Activated B cell treated with CpG ODN at 0.5 μM for 24 hours (primary cell): ENCODE measurements at regions not wholly inside any gene's neighbourhood (a gene's known extent, or its start where the extent isn't known, plus 50 kb on each side); places are given as distances from the start of the nearest gene placed in this dataset.

Experiments
- ATAC-seq: fragments of 200-7000 bp; cut with Tn5 transposase; one replicate; pipeline ENCODE4 v1.10.0; 2021; ENCODE audit warnings: low read depth, mild to moderate bottlenecking, moderate library complexity
- CTCF ChIA-PET: fragments of 350-600 bp; sonication (Branson Sonifier 250); formaldehyde crosslinking; loops from one replicate; lab custom pipeline; 2021; ENCODE audit warnings: antibody characterized with exemption; lab: Charles Lee
- POLR2A ChIA-PET: fragments of 350-600 bp; sonication (Branson Sonifier 250); formaldehyde crosslinking; loops from one replicate; lab custom pipeline; 2021; ENCODE audit warnings: antibody characterized with exemption; lab: Charles Lee
- DNase-seq: peaks from one replicate; pipeline ENCODE4 v3.0.0; 2022
- H3K27ac Mint-ChIP-seq: one replicate; pipeline ENCODE4 v1.8.0; 2020; ENCODE audit warnings: mixed read lengths
- H3K27me3 Mint-ChIP-seq: one replicate; pipeline ENCODE4 v1.8.0; 2021; ENCODE audit warnings: mixed read lengths
- H3K36me3 Mint-ChIP-seq: one replicate; pipeline ENCODE4 v1.8.0; 2021; ENCODE audit warnings: low read depth, mixed read lengths
- H3K4me1 Mint-ChIP-seq: one replicate; pipeline ENCODE4 v1.8.0; 2021; ENCODE audit warnings: mixed read lengths
- H3K4me3 Mint-ChIP-seq: one replicate; pipeline ENCODE4 v1.8.0; 2020; ENCODE audit warnings: mild to moderate bottlenecking, mixed read lengths
- H3K9me3 Mint-ChIP-seq: one replicate; pipeline ENCODE4 v1.8.0; 2020; ENCODE audit warnings: mixed read lengths
- intact Hi-C: fragments of 100-400 bp; cut with micrococcal nuclease; formaldehyde crosslinking; loops from one replicate; pipeline ENCODE4 v1.15.1; 2024
- TF ChIP-seq, protein P1 (sequence below): fragments of 200-600 bp; IDR thresholded peaks from one replicate; pipeline ENCODE4 v1.8.0; 2022; ENCODE audit warnings: antibody characterized with exemption, mild to moderate bottlenecking

DNA sequence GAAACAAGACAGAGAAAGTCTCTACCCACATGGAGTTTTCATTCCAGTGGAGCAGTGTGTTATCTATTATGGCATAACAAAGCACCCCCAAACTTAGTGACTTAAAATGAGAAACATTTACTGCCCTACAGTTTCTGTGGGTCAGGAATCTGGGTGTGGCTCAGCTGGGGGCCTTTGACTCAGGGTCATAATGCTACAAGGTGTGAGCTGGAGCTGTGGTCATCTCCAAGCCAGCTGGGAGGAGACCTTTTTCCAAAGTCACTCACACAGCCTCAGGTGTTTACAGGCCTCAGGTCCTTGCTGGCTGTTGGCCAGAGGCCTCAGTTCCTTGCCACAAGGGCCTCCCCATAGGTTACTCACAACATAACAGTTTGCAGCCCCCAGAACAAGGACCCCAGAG, 169.2 kb downstream of the ETAA1 start:
- Mint-ChIP-seq H3K27me3 (no peaks in the 10 kb centered on the region), H3K4me3 (no peak overlapping the region), H3K9me3 (no peaks in the 10 kb centered on the region), H3K4me1 (no peaks in the 10 kb centered on the region), H3K36me3 (no peaks in the 10 kb centered on the region), H3K27ac (no peak overlapping the region)
- intact Hi-C loops: no loop called here
- CTCF ChIA-PET: no interaction called here
- POLR2A ChIA-PET: no interaction called here
- TF ChIP-seq, protein P1, sequence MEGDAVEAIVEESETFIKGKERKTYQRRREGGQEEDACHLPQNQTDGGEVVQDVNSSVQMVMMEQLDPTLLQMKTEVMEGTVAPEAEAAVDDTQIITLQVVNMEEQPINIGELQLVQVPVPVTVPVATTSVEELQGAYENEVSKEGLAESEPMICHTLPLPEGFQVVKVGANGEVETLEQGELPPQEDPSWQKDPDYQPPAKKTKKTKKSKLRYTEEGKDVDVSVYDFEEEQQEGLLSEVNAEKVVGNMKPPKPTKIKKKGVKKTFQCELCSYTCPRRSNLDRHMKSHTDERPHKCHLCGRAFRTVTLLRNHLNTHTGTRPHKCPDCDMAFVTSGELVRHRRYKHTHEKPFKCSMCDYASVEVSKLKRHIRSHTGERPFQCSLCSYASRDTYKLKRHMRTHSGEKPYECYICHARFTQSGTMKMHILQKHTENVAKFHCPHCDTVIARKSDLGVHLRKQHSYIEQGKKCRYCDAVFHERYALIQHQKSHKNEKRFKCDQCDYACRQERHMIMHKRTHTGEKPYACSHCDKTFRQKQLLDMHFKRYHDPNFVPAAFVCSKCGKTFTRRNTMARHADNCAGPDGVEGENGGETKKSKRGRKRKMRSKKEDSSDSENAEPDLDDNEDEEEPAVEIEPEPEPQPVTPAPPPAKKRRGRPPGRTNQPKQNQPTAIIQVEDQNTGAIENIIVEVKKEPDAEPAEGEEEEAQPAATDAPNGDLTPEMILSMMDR: no peak
- DNase-seq: no peak
- ATAC-seq: no peak

DNA sequence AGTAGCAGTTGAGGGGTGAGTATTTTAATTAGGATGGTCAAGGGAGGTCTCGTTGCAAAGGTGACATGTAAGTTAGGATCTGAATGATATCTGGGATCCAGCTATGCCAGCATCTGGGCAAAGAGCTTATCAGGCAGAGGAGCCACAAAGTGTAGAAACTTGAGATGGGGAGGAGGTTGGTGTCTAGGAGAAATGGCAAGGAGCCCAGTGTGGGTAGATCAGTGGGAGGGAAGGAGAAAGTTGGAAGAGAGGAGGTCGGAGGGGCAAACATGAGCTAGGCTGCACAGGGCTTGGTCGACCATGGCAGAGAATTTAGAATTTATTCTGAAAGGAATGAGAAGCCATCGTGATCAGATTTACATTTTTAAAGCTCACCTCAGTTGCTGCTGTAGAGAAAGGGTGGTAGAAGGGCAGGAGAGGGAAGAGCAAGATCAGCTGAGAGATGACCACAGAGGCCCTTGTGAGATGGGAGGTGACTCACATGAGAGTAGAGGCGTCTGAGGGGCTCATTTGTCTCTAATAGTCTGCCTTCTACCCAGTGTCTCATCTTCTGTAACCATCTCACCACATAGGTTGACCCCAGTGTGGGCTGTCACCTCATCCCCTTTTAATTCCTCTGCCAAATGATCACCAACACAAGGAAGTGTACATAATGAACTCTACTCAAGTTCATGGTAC, 170.0 kb downstream of the ETAA1 start:
- intact Hi-C loops: no loop called here
- ChIA-PET CTCF (no interaction called here), POLR2A (no interaction called here)
- ATAC-seq: no peak
- no peak overlapping the region for H3K4me3 Mint-ChIP-seq
- DNase-seq: no peak
- H3K27ac Mint-ChIP-seq: no peak overlapping the region
- H3K9me3 Mint-ChIP-seq: no peaks in the 10 kb centered on the region
- TF ChIP-seq, protein P1: no peak
- no peaks in the 10 kb centered on the region for H3K4me1 Mint-ChIP-seq
- H3K36me3 Mint-ChIP-seq: no peaks in the 10 kb centered on the region
- no peaks in the 10 kb centered on the region for H3K27me3 Mint-ChIP-seq

DNA sequence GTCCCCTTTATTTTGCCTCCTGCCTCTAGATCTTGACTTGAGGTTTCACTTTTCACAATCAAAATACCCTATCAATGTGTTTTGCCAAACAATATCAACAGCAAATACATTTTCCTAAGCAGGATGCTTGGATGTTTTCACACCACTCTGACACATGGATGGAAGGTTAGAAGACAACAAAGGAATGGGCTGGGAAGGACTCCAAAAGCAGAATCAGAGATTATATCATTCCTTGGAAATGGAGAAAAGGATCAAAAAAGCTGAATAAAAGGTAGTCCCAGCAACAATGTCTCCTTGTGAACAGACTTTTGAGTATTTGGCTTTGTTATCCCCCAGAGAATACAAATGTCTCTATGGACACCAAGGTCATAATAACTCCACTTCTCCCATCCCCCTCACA, 170.8 kb downstream of the ETAA1 start:
- intact Hi-C loops: no loop called here
- TF ChIP-seq, protein P1: no peak
- H3K4me3 Mint-ChIP-seq: no peak overlapping the region
- ChIA-PET POLR2A (no interaction called here), CTCF (no interaction called here)
- no peak for ATAC-seq
- no peaks in the 10 kb centered on the region for H3K4me1 Mint-ChIP-seq
- no peaks in the 10 kb centered on the region for H3K9me3 Mint-ChIP-seq
- no peak overlapping the region for H3K27ac Mint-ChIP-seq
- no peaks in the 10 kb centered on the region for H3K27me3 Mint-ChIP-seq
- H3K36me3 Mint-ChIP-seq: no peaks in the 10 kb centered on the region
- DNase-seq: no peak

GRCh38 chr2:67570611-67571010, 173.5 kb downstream of the ETAA1 start:
- intact Hi-C loops: no loop called here
- no peak for ATAC-seq
- DNase-seq: no peak
- Mint-ChIP-seq H3K9me3 (no peaks in the 10 kb centered on the region), H3K4me1 (no peaks in the 10 kb centered on the region), H3K36me3 (no peaks in the 10 kb centered on the region), H3K27me3 (no peaks in the 10 kb centered on the region), H3K27ac (no peak overlapping the region), H3K4me3 (no peak overlapping the region)
- CTCF ChIA-PET: no interaction called here
- TF ChIP-seq, protein P1: no peak
- POLR2A ChIA-PET: no interaction called here

- CTCF ChIA-PET: no interaction called here
These were observed 174.9 kb downstream of the ETAA1 start for GRCh38 chr2:67571785-67572718.

More at GRCh38 chr2:67571785-67572718, 174.9 kb downstream of the ETAA1 start:
- TF ChIP-seq, protein P1: no peak
- intact Hi-C loops: no loop called here
- ATAC-seq (no peak), DNase-seq (no peak)
- Mint-ChIP-seq H3K27ac (no peak overlapping the region), H3K36me3 (no peaks in the 10 kb centered on the region), H3K4me3 (no peak overlapping the region), H3K9me3 (no peaks in the 10 kb centered on the region), H3K4me1 (no peaks in the 10 kb centered on the region), H3K27me3 (no peaks in the 10 kb centered on the region)
- POLR2A ChIA-PET: no interaction called here
